T-helper 2 cell (primary cell): ENCODE measurements at regions not wholly inside any gene's neighbourhood (a gene's known extent, or its start where the extent isn't known, plus 50 kb on each side); places are given as distances from the start of the nearest gene placed in this dataset.

Experiments used
- DNase-seq, 5 experiments: peaks; one replicate each; pipeline versions ENCODE4 v3.0.0 to v3.0.0-alpha.2; 2012 to 2022

DNA sequence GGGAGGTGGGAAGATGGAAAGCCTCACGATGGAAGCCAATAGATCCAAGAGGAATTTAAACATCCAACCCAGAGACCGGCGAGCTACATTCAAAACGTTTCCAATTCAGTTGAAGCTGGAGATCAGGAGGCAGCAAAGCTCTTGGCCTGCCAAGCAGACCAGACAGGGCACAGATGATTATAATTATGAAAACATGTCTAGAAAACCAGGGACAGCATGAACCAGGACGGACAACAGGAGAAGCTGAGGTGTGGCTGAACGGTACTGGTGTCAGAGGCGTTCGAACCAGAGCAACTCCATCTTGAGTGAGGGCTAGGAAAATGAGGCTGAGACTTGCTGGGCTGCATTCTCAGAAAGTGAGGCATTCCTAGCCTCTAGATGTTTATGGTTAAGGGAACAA lies 102.2 kb upstream of the CCDC150 start:
- DNase-seq, result no peak

- DNase-seq, result no peak
These were observed 101.3 kb upstream of the CCDC150 start for GRCh38 chr2:196538189-196538588.

DNA sequence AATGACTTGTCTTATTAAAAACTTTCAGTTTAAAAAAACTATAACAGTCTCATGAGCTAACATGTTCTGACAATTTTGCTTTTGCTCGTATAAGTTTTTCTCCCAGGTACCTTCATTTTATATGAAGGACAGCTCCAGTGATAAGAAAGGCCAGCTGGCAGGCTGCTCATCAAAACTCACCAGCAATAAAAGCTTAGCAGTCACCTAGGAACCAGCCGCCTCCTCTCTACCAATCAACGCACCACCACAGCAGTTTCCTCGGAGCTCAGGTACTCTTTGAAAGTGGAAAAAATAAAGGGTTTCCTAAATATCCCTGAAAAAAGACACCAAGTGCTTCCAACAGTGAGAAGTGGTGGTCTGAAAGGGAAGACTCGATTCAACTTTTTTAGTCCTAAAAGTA lies 100.9 kb upstream of the CCDC150 start:
- no peak for DNase-seq

- DNase-seq, result no peak
These were observed 94.5 kb upstream of the CCDC150 start for GRCh38 chr2:196544906-196545433.

DNA sequence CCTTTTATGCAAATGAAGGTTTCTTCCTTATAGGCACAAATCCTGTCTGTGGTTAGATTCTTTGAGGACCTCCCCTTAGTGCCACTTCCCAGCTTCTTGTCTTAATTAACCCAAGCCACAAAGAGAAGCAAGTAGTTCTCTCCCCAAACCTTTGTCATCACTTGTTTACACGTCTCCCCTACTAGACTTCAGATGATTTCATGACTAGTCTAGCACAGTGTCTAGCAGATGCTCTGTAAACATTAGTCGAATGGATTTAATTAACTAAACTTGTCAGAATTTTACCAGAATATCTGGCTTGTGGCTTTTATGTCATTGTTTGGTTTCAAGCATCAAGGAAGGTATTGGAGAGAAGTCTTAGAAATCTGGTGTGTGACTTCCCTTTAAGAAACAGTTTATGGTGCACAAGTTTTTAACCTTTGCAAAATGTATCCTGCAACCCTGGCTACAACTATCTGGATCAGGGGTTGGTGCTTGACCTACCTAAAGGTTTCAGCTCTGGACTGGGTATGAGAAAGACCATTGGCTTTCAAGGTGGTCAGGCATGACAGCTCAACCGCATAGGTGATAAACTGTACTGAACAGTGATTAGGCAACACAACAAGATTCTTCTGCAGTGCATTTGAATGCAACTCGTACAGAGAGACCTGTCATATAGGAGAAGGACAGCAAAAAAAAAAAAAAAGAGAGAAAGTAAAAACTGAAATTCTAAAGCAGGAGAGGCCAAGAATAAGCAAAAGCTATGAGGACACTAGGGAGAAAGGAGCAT lies 93.2 kb upstream of the CCDC150 start:
- DNase-seq, result no peak

DNA sequence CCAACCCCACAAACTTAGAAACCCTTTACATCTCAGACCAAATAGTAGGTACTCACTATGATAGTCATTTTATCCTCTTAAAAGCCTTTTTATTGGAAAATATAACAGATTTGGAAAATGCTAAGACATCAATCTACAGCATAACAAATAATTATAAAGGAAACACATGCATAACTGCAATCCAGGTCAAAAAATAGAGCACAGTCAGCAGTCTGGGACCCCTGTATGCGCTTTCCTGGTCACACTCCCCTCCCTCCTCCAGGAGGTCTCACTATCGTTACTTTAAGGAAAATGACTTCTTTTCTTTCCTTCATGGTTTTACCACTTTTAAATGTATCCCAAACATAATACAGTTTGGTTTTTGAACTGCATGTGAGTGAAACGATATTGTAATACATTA lies 90.5 kb upstream of the CCDC150 start:
- DNase-seq, result no peak

DNA sequence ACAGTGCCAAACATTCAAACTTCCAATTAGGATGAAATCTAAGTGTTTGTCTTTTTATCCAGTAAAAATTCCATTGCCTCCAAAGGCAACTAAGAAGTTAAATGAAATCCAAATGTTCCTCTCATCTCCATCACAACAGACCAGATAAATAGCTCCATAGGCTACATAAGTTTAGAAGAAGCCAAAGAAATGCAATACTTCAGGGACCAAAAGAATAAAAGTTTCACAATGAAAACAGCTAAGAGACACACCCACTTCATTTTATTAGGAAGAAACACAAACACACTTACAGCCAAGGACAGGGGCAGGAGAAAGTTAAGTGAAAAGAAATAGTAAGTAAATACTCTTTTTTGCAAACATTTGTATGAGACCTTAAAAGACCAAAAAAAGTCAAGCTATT lies 88.5 kb upstream of the CCDC150 start:
- no peak for DNase-seq

DNA sequence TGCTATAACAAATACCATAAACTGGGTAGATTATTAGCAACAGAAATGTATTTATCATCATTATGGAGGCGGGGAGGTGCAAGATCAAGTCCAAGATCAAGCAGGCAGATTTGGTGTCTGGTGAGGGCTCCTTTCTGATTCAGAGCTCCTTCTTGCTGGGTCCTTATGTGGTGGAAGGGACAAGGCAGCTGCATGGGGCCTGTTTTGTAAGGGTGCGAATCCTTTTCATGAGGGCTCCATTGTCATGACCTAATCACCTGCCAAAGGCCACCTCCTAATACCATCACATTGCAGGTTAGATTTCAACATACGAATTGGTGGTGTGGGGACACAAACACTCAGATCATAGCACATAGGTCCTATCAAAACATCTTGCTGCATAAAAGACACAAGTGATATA lies 84.4 kb upstream of the CCDC150 start:
- no peak for DNase-seq

DNA sequence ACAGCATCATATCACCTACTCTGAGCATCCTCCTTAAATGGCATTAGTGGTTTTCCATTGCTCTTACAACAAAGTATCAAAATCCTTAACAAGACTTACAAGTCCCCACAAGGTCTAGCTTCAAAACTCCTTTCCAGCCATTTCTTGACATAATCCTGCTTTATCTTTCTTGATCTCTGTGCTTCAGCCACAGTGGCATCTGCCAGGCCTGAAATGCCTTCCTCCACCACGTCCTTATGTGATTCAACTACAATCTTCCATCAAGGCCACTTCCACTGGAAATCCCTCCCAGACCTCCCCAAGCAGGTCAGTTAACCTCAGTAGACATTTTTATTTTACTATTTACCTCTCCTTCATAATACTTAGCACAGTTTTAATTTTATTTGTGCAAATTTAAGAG lies 83.8 kb upstream of the CCDC150 start:
- DNase-seq, result no peak

DNA sequence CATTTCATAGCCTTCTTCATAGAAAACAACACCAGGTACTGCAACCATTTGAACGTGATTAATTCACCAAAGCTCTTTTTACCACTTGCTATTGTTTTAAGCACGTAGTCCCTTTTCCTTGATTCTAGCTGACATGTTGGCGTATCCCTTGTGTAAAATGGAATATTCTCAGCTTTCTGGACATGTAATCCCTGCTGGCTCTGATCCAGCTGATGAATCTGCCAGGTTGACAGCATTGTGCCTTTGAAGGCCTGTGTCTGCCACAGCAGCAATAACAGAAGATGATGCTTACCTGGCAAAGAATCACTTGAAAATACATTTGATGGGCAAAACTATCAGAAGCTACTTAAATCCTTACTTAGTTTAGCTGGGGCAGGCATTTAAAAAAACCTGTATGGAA lies 81.0 kb upstream of the CCDC150 start:
- DNase-seq, result no peak

- no peak for DNase-seq
These were observed 75.6 kb upstream of the CCDC150 start for GRCh38 chr2:196563876-196564275.

- DNase-seq, result no peak
These were observed 74.3 kb upstream of the CCDC150 start for GRCh38 chr2:196565106-196565765.

DNA sequence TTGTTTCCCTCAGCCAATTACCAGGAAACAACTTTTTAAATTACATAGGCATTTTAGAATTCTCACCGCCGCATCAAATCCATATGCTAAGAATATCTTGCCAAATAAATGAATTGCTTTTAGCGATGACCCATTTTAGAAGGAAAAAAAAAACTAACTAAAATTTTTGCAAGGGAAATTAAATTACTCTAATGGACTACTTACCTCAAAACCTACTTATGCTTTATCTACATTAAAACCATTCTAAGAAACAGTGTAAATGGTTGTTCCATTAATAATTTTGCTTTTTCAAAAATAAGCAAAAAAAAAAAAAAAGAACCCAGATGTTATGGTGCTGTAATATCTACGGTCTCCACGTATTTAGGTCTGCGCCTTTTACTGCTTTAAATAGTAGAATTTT lies 73.5 kb upstream of the CCDC150 start:
- no peak for DNase-seq

GRCh38 chr2:196566961-196567666 lies 72.4 kb upstream of the CCDC150 start:
- DNase-seq, result no peak

DNA sequence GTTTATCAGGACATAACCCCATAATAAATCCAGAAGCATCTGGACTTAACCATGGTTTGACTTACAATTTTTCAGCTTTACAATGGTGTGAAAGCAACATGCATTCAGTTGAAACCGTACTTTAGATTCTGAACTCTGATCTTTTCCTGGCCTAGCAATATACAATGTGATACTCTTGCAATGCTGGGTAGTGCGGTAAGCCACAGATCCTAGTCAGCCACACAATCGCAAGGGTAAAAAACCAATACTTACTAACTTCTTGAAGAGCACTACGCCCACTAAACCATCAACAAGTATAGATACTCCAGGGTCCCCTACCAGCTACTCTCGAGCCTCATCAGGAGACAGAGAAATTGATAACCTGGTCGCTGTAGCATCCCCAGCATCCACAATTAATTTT lies 71.0 kb upstream of the CCDC150 start:
- peak in 1 of 5 experiments; percentile 68 for DNase-seq

DNA sequence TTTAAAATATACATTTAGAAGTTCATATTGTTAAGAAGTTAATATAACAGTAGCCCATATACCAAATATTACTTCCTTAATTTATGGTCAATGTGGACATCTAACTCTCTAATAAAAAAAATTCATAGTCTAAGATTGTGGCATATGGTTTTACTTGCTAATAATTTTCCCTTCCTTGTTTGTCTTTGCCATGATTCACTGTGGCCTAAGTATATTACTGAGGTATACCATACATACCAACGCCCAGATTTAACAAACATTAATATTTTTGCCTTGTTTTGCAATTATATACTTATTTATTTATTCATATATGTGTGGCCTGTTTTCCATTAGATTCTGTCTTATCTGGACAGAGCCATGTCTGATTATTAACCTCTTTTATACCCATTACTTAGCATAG lies 54.6 kb upstream of the CCDC150 start:
- no peak for DNase-seq

GRCh38 chr2:196586511-196586991 lies 53.0 kb upstream of the CCDC150 start:
- peak in 1 of 5 experiments; percentile 77 for DNase-seq

DNA sequence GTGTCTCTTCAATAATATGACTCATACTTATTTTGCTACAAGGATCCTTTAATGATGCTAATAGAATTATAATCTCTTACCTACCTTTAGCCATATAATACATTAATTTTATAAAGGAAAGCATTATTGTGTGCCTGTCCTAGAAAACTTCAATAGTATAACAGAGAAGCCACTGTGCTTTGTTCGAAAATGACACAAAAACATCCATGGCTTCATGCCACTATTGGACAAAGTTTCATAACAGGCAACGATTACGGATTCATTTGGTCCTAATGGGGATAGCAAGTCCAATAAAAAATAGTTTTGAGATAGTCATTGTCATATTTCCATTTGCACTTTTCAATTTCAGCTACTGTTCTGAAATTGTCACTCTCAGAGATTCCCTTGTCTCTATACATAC lies 52.5 kb upstream of the CCDC150 start:
- DNase-seq, result no peak

- no peak for DNase-seq
These were observed 51.8 kb upstream of the CCDC150 start for GRCh38 chr2:196587739-196588138.

GRCh38 chr2:196589419-196589818 lies 50.1 kb upstream of the CCDC150 start:
- DNase-seq, result no peak
